LNCaP clone FGC (cell line): ENCODE measurements at regions not wholly inside any gene's neighbourhood (a gene's known extent, or its start where the extent isn't known, plus 50 kb on each side); places are given as distances from the start of the nearest gene placed in this dataset.
A peak's percentile ranks its signal among the peaks of the same experiment; 100 is the strongest.
"Not testable (repeated sequence)": the region's sequence is repeated elsewhere in the genome, so short reads cannot be mapped to it uniquely, and the experiment has no call there.

Source experiments
- DNase-seq: peaks from one replicate; pipeline ENCODE4 v3.0.0-alpha.2; 2011; ENCODE audit warnings: low read depth
- H3K4me3 ChIP-seq: 2 replicates; pipeline ENCODE4 v1.5.1; 2011; ENCODE audit warnings: mild to moderate bottlenecking, low read depth, low read length, control low read depth
- CTCF ChIP-seq: IDR thresholded peaks from 2 replicates; pipeline ENCODE4 v1.5.1; 2012; ENCODE audit warnings: mild to moderate bottlenecking; ENCODE audit not compliant: control insufficient read depth, insufficient read depth; ENCODE audit errors: extremely low read depth

- no peak for DNase-seq
- no peak overlapping the region for H3K4me3 ChIP-seq
- TF ChIP-seq CTCF = no peak
Measured at GRCh38 chr3:110878692-110879091, 192.9 kb upstream of the NECTIN3 start.

GRCh38 chr3:110881069-110881468 is 190.5 kb upstream of the NECTIN3 start:
- DNase-seq = peak; percentile 99
- peak; percentile 42 for TF ChIP-seq CTCF
- no peak overlapping the region for H3K4me3 ChIP-seq

- DNase-seq = no peak
- TF ChIP-seq CTCF = no peak
- H3K4me3 ChIP-seq = no peak overlapping the region
Measured at GRCh38 chr3:110886222-110886893, 185.3 kb upstream of the NECTIN3 start.

- TF ChIP-seq CTCF = no peak
- DNase-seq = no peak
- no peak overlapping the region for H3K4me3 ChIP-seq
Measured at GRCh38 chr3:110887176-110887575, 184.4 kb upstream of the NECTIN3 start.

- not testable (repeated sequence) for DNase-seq, H3K4me3 ChIP-seq
Measured at GRCh38 chr3:110888625-110889375, 182.8 kb upstream of the NECTIN3 start.

GRCh38 chr3:110889376-110889699 is 182.3 kb upstream of the NECTIN3 start:
- DNase-seq, H3K4me3 ChIP-seq: not testable (repeated sequence)

GRCh38 chr3:110894574-110894973 is 177.0 kb upstream of the NECTIN3 start:
- H3K4me3 ChIP-seq = no peak overlapping the region
- no peak for DNase-seq
- no peak for TF ChIP-seq CTCF

- DNase-seq = no peak
- no peak for TF ChIP-seq CTCF
Measured at GRCh38 chr3:110895054-110895453, 176.6 kb upstream of the NECTIN3 start.

More at GRCh38 chr3:110895054-110895453, 176.6 kb upstream of the NECTIN3 start:
- H3K4me3 ChIP-seq = no peak overlapping the region
